GM19452 (cell line): ENCODE measurements at regions not wholly inside any gene's neighbourhood (a gene's known extent, or its start where the extent isn't known, plus 50 kb on each side); places are given as distances from the start of the nearest gene placed in this dataset.
"Not testable (repeated sequence)": the region's sequence is repeated elsewhere in the genome, so short reads cannot be mapped to it uniquely, and the experiment has no call there.

Experiments
- ATAC-seq: cut with Tn5 transposase; IDR thresholded peaks from one replicate; pipeline ENCODE4 v1.9.1; 2021; ENCODE audit not compliant: unreplicated experiment

DNA sequence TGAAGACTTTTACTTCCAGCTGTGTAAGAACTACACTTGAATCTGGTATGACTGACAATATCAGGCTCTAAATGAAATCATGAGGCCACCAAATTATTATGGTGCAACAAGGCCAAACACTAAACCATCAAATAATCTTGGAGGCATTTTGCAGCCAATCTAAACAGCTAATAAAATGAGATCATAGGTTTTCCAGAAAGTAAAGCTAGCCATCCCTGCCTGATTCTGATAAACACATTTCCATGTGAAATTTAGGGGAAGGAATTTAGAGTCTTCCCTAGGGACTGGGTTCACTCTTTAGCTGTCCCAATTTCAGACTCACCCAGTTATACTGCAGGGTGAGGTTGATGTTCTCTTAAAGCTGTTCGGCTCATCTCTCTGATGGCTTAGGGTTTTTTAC, 190.3 kb upstream of the TMEM196 start:
- no peak for ATAC-seq

DNA sequence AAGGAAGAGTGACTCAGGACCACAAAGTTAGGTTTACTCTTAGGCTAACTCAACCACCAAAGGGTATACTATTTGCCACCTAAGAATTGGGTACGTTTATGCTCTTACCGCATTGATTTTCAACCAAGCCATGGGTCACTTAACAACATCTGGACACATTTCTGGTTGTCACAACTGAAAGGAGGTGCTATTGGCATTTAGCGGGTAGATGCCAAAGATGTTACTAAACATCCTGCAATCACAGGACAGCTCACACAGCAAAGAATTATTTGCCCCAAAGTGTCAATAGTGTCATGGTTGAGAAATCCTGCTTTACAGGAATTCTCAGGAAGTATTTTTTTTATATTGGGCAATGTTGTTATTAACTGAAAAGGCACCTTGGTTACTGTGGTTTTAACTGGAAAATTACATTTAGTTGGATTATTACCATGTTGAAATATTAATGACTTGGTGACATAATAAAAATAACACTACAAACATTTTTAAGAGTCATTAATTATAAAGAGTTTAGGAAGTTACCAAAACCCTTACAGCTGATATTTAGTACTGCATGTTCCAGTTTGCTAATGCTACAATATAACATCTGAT, 185.0 kb upstream of the TMEM196 start:
- ATAC-seq: no peak

DNA sequence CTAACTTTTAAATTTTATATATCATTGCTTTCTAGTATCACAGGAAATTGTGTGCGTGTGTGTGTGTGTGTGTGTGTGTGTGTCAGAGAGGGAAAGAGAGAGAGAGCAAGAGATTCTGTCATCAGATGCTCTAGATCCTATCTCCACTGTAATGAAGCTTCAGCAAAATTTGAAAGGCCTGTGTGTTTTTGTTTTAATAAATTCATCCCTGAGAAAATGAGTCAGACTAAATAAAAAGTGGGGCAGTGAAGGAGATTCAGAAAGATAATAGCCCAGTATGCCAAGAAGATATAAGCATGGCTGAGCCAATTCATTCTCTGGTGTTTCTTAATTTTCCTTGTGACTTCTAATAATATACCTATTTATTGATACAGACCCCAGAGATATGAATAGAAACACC, 184.2 kb upstream of the TMEM196 start:
- ATAC-seq: no peak

DNA sequence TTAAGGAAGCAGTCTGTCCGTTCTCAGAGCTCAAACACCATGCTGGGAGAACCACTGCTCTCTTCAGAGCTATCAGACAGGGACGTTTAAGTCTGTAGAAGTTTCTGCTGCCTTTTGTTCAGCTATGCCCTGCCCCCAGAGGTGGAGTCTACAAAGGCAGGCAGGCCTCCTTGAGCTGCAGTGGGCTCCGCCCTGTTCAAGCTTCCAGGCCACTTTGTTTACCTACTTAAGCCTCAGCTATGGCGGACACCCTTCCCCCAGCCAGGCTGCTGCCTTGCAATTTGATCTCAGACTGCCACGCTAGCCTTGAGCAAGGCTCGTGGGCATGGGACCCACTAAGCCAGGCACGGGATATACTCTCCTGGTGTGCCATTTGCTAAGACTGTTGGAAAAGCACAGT, 180.7 kb upstream of the TMEM196 start:
- ATAC-seq: not testable (repeated sequence)

DNA sequence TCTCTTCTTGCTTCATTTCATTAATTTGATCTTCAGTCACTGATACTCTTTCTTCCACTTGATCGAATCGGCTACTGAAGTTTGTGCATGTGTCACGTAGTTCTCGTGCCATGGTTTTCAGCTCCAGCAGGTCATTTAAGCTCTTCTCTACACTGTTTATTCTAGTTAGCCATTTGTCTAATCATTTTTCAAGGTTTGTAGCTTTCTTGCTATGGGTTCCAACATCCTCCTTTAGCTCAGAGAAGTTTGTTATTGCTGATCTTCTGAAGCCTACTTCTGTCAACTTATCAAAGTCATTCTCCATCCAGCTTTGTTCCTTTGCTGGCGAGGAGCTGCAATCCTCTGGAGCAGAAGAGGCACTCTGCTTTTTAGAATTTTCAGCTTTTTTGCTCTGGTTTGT, 180.0 kb upstream of the TMEM196 start:
- ATAC-seq: not testable (repeated sequence)

DNA sequence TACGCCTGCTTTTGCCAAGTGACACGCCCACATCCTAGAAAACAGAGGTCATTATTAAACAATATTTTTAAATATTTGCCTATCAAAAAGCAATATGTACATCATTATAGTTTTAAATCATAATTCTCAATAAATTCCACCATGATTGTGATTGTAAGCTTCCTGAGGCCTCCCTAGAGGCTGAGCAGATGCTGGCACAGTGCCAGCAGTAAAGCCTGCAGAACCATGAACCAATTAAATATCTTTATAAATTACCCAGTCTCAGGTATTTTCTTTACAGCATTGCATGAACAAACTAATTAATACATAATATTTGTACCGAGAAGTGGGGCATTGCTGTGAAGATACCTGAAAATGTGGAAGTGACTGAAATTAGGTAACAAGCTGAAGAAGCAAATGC, 174.7 kb upstream of the TMEM196 start:
- no peak for ATAC-seq

DNA sequence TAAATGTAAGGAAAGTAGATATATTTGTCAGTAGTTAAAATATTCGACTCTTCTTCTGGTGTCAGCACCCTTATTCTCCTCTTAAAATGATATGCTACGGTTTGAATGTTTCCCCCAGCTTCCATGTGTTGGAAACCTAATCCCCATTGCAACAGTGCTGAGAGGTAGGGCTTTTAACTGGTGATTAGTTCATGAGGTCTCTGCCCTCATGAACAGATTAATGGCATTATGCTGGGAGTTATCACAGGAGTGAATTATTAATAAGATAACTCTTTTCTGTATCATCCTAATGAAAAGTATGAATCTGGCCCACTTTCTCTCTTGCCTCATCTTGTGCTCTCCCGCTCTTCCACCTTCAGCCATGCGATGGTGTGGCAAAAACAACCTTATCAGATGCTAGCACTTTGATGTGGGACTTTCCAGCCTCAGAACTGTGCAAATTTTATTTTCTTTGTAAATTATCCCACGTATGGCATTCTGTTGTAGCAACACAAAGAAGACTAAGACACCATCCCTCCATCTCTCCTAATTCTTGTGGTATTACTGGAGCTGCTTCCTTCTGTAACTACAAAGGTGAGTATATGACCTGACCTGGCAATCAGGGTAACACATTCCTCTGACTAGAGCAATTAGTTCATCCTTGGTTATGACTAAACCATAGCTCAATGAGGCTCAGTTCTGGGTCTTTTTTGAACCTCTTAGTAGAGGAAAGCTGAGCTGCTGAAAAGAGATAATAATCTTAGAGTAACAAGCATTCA, 171.1 kb upstream of the TMEM196 start:
- ATAC-seq: no peak

DNA sequence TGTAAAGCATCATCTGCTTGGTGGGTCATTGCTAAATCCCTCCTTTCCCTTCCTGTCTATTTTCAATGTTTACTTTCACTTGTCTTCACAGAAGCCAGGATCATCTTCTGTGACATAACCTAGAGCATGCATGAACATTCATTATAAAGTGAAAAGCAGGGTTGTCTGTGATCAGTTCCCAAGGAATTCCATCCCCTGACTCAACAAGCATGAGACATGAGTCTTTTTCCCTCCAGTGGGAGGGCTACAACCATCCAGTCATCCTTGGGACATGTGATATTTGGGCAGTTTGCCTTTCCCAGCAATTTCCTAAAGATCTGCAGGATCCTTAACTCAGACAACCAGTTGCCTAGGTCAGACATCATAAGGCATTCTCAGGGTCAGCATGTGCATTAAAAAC, 166.3 kb upstream of the TMEM196 start:
- ATAC-seq: no peak

DNA sequence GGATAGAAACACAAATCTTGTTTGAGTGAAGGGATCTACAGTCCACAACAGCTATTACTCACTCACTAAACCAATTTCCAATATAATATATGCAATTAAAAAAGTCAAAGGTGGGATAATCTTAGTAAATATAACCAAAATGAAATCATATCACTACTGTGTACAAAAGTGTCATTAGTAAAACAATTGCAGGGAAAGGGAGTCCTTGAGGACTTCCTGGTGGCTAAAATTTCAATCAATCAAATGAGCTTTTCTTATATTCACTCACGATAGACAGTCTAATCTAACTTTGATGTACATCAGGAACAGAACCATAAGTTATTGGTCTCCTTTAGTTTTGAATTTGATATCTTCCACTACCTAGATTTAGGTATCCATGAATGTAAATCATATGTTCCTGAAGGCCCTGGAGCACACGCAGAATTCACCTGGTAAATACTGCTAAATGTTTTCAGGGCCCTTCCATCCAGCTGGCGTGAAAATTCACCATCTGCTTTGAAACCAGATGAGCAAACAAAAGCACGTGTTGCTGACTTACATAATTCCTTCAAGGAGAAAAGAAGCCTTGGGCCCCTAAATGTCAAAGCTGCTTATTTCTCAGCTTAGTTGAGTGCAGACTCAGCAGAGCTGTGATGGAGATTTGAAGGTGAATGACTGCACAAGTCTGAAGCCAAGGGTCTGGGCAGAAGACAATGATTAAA, 159.3 kb upstream of the TMEM196 start:
- no peak for ATAC-seq

DNA sequence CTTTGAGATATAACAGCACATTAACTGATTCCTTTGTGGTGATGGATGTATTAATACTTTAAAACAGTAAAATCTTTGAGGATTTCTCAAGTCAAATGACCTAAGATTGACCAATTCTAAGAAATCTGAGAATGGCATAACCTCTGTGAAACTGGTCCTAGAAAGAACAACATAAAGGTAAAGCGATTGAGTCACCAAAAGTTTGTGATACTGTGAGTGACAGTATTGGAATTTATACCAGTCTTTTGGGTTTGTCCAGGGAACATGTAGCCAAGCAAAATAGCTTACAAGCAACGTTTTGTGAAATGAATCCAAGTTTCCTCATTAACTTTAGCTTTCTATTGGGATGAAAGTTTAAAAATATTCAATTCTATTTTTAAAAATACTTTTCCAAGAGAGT, 157.4 kb upstream of the TMEM196 start:
- ATAC-seq: no peak

DNA sequence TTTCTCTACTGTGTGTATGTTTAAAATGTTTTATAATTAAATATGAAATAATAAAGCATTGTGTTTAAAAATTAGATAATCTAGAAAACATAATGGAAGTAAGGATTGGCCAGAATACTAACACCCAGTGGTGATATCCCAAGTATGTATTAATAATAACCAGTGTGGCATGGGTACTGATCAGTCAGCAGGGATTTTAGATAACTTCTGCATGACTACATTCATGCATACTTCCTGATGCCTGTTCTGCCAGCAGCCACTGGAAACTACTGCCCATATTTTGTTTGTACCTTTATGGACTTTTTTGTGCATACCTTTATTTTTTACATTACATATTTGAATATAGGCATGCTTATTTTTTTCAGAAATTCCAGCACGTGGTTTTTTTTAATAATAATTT, 156.6 kb upstream of the TMEM196 start:
- no peak for ATAC-seq

DNA sequence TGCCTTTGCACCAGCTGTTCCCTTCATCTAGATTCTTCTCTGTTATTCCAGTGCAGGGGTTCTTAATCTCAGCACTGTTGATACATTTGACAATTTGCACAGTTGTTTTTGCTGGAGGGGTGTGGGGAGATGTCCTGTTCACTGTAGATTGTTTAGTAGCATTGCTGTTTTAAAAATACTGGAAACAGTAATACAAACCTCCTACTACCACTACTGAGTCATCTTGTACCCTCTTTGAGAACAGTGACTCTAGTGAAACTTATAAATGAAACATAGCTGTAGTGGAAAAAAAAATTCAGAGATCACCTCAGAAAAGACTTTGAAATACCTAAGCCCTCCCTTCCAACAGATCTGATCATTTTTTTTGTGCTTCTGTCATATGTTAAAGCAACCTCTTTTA, 154.8 kb upstream of the TMEM196 start:
- ATAC-seq: peak; percentile 78

DNA sequence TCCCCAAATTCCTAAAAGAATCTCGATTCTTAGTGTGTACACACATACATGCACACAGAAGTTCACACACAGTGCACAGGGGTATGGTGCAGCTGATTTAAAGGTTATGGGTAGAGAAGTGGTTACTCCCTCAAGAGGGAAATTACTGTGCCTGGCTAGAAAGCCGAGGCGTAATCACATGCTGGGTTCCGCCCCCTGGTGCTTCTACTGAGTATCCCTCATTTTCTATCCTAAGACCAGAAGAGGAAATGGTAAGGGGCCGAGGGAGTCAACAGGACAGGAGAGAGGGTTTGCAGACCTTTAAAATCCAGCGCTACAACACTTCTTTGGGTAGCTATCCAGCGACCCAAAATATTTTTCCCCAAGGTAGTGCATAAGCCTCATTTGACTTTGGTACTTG, 147.3 kb upstream of the TMEM196 start:
- no peak for ATAC-seq

DNA sequence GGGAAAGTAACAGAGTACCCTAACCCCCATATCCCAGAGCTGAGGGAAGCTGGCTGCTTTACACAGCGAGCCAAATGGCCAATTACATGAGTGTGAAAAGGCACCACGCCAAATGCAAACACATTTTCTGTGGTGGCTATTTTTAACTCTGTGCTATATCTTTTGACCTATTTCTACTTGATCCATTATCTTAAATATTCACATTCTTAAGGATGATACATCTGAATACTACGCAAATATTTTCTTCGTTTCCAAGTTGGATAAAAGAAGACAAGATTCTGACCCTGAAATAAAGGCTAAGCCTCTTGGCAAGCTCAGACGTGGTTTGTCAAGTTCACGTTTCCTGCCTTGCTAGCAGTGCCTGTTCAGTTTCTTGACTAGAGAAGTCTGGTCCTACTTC, 146.7 kb upstream of the TMEM196 start:
- no peak for ATAC-seq

DNA sequence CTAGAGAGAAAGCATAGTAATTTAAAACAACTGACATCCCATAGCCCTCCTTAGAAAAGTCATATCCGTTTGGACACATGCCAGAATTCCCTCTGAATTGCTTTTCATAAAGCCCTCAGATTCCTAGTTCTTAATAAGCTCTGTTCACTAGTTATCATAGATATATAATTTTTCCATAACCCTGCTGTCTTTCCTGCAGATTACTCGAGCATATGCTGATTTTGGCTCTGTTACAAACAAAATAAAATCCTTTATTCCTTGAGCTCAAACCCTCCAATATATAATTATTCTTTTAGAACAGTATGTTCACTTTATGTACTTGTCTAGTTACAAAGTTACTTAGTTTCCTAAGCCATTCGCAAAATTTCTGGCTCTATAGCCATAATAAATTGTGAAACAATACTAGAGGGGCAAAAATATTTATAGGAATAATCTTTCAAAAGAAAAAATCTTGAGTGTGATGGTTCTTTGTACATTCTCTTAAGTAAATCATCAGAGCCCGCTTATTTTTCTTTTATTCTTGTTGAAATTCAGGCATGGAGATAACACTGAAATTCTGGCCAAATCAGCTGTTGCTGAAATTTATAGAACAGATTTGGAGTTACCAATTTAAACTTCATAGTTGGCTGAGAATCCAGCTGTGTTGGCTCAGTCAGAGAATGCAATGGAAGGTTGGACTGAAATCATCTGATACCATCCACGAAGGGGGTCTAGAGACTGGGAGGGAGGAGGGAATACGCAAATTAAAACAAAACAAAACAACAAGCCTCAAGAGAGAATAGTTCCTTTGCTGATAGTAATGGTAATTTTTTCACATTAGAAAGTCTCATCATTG, 146.1 kb upstream of the TMEM196 start:
- ATAC-seq: no peak

DNA sequence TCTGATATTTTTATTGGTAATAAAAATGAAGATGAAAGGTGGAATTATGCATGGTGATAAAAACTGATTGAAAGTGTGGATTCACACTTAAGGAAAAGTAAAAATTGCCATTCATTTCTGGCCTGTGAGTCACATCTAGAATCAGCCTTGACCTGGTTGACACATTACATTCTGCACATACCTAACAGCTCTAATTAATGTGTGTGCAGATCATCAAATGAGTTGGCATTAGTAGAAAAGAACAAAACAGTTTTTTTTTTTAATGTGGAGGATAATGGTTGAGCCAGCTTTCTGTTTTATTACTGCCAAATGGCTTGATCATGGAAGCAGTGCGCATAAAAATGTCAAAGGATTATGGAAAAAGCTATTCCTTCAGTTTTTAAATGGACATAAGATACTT, 142.6 kb upstream of the TMEM196 start:
- no peak for ATAC-seq

DNA sequence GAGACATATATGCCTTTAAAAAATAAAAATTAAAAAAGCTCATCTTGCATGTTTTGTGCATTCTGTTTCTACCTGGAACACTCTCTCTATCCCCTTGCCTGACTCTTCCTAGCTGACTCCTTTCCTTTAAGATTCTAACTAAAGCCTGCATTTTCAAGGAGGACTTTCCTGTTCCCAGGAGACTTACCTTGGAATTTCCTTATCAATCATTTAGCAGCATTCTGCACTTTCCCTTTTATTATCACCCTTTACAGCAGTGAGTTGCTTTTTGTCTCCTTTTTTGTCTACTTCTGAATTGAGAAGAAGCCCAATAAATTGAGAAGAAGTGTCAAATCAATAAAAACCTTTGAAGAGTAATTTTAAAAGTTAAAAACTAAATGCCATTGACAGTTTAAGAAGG, 142.2 kb upstream of the TMEM196 start:
- ATAC-seq: no peak

DNA sequence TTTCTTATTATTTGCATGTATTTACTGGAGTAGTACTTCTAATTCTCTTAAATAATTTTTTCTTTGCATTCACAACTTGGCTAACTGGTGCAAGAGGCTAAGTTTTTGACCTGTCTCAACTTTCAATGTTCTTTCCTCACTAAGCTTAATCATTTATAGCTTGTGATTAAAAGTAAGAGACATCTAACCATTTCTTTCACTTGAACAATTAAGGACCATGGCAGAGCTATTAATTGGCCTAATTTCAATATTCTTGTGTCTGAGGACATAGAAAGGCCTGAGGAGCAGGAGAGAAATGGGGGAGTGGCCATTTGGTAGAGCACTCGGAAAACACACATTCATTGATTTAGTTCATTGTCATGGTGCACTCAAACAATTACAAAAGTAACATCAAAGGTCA, 141.4 kb upstream of the TMEM196 start:
- ATAC-seq: no peak

DNA sequence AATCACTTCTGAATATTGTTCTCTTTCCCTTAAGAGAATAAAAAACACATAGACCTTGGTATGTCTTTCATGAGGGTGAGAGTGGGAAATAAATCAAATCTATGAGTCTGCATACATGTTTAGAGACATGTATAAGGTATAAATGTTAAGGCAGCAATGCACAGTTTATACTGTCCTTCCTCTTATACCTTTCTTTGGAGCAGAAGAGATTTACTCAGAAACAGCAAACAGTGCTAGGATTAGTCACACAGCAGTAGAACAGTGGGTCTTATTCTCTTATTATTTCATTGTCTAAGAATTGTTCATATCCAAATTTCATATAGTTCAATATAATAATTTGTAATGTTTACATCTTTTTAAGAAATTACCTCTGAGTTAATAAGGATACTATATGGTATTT, 126.7 kb upstream of the TMEM196 start:
- ATAC-seq: no peak

DNA sequence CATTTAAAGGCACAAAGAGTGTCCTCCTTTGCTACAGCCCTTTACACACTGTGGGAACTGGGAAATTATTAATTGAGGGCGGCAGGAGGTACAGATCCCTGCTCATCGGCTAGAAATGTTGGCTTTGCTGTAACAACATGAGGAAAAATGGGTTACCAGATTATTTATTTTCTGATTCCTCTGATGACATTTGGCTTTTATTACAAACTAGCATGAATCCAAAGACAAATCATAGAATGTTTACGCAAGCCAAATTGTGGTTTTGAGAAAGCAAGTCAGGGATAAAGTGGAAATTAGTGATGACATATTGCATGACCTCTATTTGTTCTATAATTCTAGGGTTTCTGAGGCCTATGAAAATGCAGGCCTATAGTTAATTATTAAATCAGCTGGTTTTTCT, 126.1 kb upstream of the TMEM196 start:
- ATAC-seq: no peak

DNA sequence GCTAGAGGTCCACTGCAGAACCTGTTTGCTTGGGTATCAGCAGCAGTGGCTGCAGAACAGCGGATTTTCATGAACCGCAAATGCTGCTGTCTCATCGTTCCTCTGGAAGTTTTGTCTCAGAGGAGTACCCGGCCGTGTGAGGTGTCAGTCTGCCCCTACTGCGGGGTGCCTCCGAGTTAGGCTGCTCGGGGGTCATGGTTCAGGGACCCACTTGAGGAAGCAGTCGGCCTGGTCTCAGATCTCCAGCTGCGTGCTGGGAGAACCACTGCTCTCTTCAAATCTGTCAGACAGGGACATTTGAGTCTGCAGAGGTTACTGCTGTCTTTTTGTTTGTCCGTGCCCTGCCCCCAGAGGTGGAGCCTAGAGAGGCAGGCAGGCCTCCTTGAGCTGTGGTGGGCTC, 109.5 kb upstream of the TMEM196 start:
- ATAC-seq: not testable (repeated sequence)

DNA sequence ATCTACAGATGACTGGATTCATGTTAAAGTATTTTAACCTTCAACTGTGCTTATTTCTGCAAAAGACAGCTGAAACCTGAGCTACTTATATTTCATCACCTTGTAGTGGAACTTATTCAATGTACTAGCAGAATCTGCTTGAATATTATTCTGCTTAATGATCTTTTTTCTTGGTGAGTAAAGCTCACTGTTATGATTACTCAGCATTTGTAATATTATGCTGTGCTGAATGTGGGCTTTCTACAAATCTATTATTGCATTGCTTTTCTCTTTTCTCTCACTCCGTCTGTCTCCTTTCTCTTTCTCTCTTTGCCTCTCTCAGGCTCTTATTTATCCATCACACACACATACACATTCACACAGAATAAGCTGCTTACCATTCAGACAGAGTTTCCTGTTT, 98.7 kb upstream of the TMEM196 start:
- ATAC-seq: no peak
